GM20000 (cell line): ENCODE measurements at regions not wholly inside any gene's neighbourhood (a gene's known extent, or its start where the extent isn't known, plus 50 kb on each side); places are given as distances from the start of the nearest gene placed in this dataset.
"Not testable (repeated sequence)": the region's sequence is repeated elsewhere in the genome, so short reads cannot be mapped to it uniquely, and the experiment has no call there.

ENCODE experiments used
- DNase-seq: peaks from one replicate; pipeline ENCODE4 v3.0.0; 2012; ENCODE audit warnings: low spot score
- CTCF ChIP-seq: IDR thresholded peaks from 2 replicates; pipeline ENCODE4 v1.5.1; 2012; ENCODE audit warnings: mild to moderate bottlenecking, control low read depth; ENCODE audit errors: extremely low read depth, missing control alignments

GRCh38 chr3:139264375-139264774, 79.4 kb upstream of the MRPS22 start:
- no peak for DNase-seq
- no peak for TF ChIP-seq CTCF

GRCh38 chr3:139265131-139266016, 78.4 kb upstream of the MRPS22 start:
- no peak for TF ChIP-seq CTCF

GRCh38 chr3:139267300-139268246, 76.2 kb upstream of the MRPS22 start:
- DNase-seq, result no peak
- TF ChIP-seq CTCF, result no peak

More at GRCh38 chr3:139265131-139266016, 78.4 kb upstream of the MRPS22 start:
- DNase-seq, result no peak

- no peak for TF ChIP-seq CTCF
- DNase-seq, result no peak
Measured at GRCh38 chr3:139269984-139270383, 73.8 kb upstream of the MRPS22 start.

- not testable (repeated sequence) for DNase-seq
Measured at GRCh38 chr3:139270652-139271051, 73.2 kb upstream of the MRPS22 start.

GRCh38 chr3:139280027-139280671, 63.7 kb upstream of the MRPS22 start:
- no peak for TF ChIP-seq CTCF
- DNase-seq, result no peak

GRCh38 chr3:139281096-139281495, 62.7 kb upstream of the MRPS22 start:
- DNase-seq, result no peak
- TF ChIP-seq CTCF, result no peak
